ENCODE measurements at regions not wholly inside any gene's neighbourhood (a gene's known extent, or its start where the extent isn't known, plus 50 kb on each side); places are given as distances from the start of the nearest gene placed in this dataset.

DNA sequence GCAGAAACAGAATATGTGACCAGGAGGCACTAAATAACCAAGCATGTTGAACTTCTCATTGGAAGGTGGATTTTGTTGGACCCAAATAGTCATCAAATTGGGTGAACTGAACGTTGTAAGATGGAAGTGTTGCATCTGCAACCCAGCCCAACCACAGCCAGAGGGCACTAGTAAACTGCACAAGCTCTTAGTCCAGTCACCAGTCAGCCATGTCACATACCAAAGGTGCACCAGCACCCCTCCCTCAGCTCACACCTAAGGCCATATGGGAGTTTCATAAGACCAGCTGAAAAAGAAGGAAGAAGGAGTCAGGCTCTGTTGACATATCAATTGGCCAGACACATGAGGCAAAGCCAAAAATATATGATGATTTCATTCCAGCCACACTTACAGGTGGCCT, 481.7 kb upstream of the NR5A2 start:
- Histone ChIP-seq H3K4me2 (ENCODE audit: low read length) (no peak overlapping the region), H3K27ac (ENCODE audit: low read length) (no peak overlapping the region), H3K27me3 (ENCODE audit: insufficient read depth, low read depth, low read length) (no peaks in the 10 kb centered on the region), H2AFZ (ENCODE audit: low read depth, low read length) (no peak overlapping the region), H3K36me3 (ENCODE audit: insufficient read depth, low read length) (no peaks in the 10 kb centered on the region), H3K4me3 (ENCODE audit: low read length) (no peak overlapping the region), H3F3A (ENCODE audit: insufficient read depth, low read length, poor library complexity, severe bottlenecking) (no peaks in the 10 kb centered on the region), H3K9ac (ENCODE audit: low read length) (no peak overlapping the region), H4K20me1 (ENCODE audit: insufficient read depth) (no peaks in the 10 kb centered on the region), H3K9me3 (ENCODE audit: low read length) (no peaks in the 10 kb centered on the region), H3K79me2 (replicated peaks; ENCODE audit: insufficient read depth, low read length) (no peaks in the 10 kb centered on the region), H3K9me2 (ENCODE audit: insufficient read depth, low read length) (no peaks in the 10 kb centered on the region)
- TF ChIP-seq, protein P1, sequence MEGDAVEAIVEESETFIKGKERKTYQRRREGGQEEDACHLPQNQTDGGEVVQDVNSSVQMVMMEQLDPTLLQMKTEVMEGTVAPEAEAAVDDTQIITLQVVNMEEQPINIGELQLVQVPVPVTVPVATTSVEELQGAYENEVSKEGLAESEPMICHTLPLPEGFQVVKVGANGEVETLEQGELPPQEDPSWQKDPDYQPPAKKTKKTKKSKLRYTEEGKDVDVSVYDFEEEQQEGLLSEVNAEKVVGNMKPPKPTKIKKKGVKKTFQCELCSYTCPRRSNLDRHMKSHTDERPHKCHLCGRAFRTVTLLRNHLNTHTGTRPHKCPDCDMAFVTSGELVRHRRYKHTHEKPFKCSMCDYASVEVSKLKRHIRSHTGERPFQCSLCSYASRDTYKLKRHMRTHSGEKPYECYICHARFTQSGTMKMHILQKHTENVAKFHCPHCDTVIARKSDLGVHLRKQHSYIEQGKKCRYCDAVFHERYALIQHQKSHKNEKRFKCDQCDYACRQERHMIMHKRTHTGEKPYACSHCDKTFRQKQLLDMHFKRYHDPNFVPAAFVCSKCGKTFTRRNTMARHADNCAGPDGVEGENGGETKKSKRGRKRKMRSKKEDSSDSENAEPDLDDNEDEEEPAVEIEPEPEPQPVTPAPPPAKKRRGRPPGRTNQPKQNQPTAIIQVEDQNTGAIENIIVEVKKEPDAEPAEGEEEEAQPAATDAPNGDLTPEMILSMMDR (IDR thresholded peaks at IDR 0.05; ENCODE audit: poor library complexity, severe bottlenecking), result no peak
- TF ChIP-seq, protein P2, sequence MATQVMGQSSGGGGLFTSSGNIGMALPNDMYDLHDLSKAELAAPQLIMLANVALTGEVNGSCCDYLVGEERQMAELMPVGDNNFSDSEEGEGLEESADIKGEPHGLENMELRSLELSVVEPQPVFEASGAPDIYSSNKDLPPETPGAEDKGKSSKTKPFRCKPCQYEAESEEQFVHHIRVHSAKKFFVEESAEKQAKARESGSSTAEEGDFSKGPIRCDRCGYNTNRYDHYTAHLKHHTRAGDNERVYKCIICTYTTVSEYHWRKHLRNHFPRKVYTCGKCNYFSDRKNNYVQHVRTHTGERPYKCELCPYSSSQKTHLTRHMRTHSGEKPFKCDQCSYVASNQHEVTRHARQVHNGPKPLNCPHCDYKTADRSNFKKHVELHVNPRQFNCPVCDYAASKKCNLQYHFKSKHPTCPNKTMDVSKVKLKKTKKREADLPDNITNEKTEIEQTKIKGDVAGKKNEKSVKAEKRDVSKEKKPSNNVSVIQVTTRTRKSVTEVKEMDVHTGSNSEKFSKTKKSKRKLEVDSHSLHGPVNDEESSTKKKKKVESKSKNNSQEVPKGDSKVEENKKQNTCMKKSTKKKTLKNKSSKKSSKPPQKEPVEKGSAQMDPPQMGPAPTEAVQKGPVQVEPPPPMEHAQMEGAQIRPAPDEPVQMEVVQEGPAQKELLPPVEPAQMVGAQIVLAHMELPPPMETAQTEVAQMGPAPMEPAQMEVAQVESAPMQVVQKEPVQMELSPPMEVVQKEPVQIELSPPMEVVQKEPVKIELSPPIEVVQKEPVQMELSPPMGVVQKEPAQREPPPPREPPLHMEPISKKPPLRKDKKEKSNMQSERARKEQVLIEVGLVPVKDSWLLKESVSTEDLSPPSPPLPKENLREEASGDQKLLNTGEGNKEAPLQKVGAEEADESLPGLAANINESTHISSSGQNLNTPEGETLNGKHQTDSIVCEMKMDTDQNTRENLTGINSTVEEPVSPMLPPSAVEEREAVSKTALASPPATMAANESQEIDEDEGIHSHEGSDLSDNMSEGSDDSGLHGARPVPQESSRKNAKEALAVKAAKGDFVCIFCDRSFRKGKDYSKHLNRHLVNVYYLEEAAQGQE (IDR thresholded peaks at IDR 0.05; ENCODE audit: borderline replicate concordance), result no peak
- TF ChIP-seq EP300 (conservative IDR thresholded peaks at IDR 0.05; ENCODE audit: poor library complexity, severe bottlenecking) (no peak), MXI1 (conservative IDR thresholded peaks at IDR 0.05; ENCODE audit: poor library complexity, severe bottlenecking) (no peak), RAD21 (conservative IDR thresholded peaks at IDR 0.05) (no peak), EZH2 (IDR thresholded peaks at IDR 0.05; ENCODE audit: borderline replicate concordance, insufficient read depth, low read length, poor library complexity, severe bottlenecking) (no peak), SMC3 (conservative IDR thresholded peaks at IDR 0.05; ENCODE audit: poor library complexity) (no peak), TAF1 (IDR thresholded peaks at IDR 0.05; ENCODE audit: low read depth) (no peak), POLR2AphosphoS5 (IDR thresholded peaks at IDR 0.05) (no peak)

DNA sequence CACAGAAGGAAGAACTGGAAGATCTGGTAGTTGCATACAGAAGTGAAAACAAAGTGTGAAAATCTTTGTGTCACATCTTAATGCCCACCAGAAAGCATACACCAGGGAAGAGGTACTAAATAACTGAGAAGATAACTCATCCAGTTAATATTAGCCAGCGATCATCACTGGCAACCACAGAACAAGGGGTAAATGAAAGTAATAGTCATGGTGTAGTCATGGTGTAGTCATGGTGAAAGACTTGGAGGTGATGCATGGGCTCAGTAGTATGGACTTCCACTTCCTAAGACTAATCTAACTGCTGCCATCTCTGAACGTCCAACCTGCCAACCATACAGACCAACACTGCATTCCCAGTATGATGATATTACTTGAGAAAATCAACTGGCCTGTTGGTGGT, 481.2 kb upstream of the NR5A2 start:
- no peak overlapping the region for H2AFZ ChIP-seq (ENCODE audit: low read depth, low read length)
- TF ChIP-seq TAF1 (IDR thresholded peaks at IDR 0.05; ENCODE audit: low read depth) (no peak), RAD21 (conservative IDR thresholded peaks at IDR 0.05) (no peak), SMC3 (conservative IDR thresholded peaks at IDR 0.05; ENCODE audit: poor library complexity) (no peak), MXI1 (conservative IDR thresholded peaks at IDR 0.05; ENCODE audit: poor library complexity, severe bottlenecking) (no peak), EP300 (conservative IDR thresholded peaks at IDR 0.05; ENCODE audit: poor library complexity, severe bottlenecking) (no peak), EZH2 (IDR thresholded peaks at IDR 0.05; ENCODE audit: borderline replicate concordance, insufficient read depth, low read length, poor library complexity, severe bottlenecking) (no peak), POLR2AphosphoS5 (IDR thresholded peaks at IDR 0.05) (no peak)
- TF ChIP-seq, protein P2 (IDR thresholded peaks at IDR 0.05; ENCODE audit: borderline replicate concordance), result no peak
- TF ChIP-seq, protein P1 (IDR thresholded peaks at IDR 0.05; ENCODE audit: poor library complexity, severe bottlenecking), result no peak
- no peaks in the 10 kb centered on the region for H3K36me3 ChIP-seq (ENCODE audit: insufficient read depth, low read length)
- H3K79me2 ChIP-seq (replicated peaks; ENCODE audit: insufficient read depth, low read length), result no peaks in the 10 kb centered on the region
- H3K27ac ChIP-seq (ENCODE audit: low read length), result no peak overlapping the region
- H3K9me2 ChIP-seq (ENCODE audit: insufficient read depth, low read length), result no peaks in the 10 kb centered on the region
- no peaks in the 10 kb centered on the region for H4K20me1 ChIP-seq (ENCODE audit: insufficient read depth)
- H3K9me3 ChIP-seq (ENCODE audit: low read length), result no peaks in the 10 kb centered on the region
- H3K27me3 ChIP-seq (ENCODE audit: insufficient read depth, low read depth, low read length), result no peaks in the 10 kb centered on the region
- no peaks in the 10 kb centered on the region for H3F3A ChIP-seq (ENCODE audit: insufficient read depth, low read length, poor library complexity, severe bottlenecking)
- no peak overlapping the region for H3K9ac ChIP-seq (ENCODE audit: low read length)
- H3K4me2 ChIP-seq (ENCODE audit: low read length), result no peak overlapping the region
- H3K4me3 ChIP-seq (ENCODE audit: low read length), result no peak overlapping the region

Data from neural cell (in vitro differentiated cells).